Thymus (tissue), 11 donors: ENCODE measurements at regions not wholly inside any gene's neighbourhood (a gene's known extent, or its start where the extent isn't known, plus 50 kb on each side); places are given as distances from the start of the nearest gene placed in this dataset.
"Not testable (repeated sequence)": the region's sequence is repeated elsewhere in the genome, so short reads cannot be mapped to it uniquely, and the experiment has no call there.

Experiments used
- DNase-seq, 9 donors: peaks; one replicate each; pipeline ENCODE4 v3.0.0-alpha.2; 2013; ENCODE audit warnings: low spot score in 9 of 9, low read depth in 6 of 9, missing footprints in 1 of 9
- H3K27ac ChIP-seq, 2 donors: one replicate each; pipeline ENCODE4 v1.5.1; 2013; ENCODE audit warnings: control low read depth in 1 of 2, low read depth in 1 of 2, low read length in 1 of 2, mild to moderate bottlenecking in 1 of 2, moderate library complexity in 1 of 2
- H3K27me3 ChIP-seq, 2 donors: one replicate each; pipeline ENCODE4 v1.5.1; 2013; ENCODE audit warnings: low read length in 1 of 2; ENCODE audit not compliant: control insufficient read depth in 2 of 2, insufficient read depth in 1 of 2
- H3K36me3 ChIP-seq, 2 donors: one replicate each; pipeline ENCODE4 v1.5.1; 2013; ENCODE audit warnings: low read length in 1 of 2, mild to moderate bottlenecking in 1 of 2, moderate library complexity in 1 of 2; ENCODE audit not compliant: control insufficient read depth in 2 of 2, insufficient read depth in 2 of 2
- H3K4me1 ChIP-seq, 2 donors: one replicate each; pipeline ENCODE4 v1.5.1; 2013; ENCODE audit warnings: low read length in 2 of 2; ENCODE audit not compliant: control insufficient read depth in 2 of 2, insufficient read depth in 2 of 2
- H3K4me3 ChIP-seq, 2 donors: one replicate each; pipeline ENCODE4 v1.5.1; 2013; ENCODE audit warnings: low read length in 2 of 2, control low read depth in 1 of 2, mild to moderate bottlenecking in 1 of 2
- H3K9me3 ChIP-seq, 2 donors: one replicate each; pipeline ENCODE4 v1.5.1; 2013; ENCODE audit warnings: low read length in 1 of 2, mild to moderate bottlenecking in 1 of 2; ENCODE audit not compliant: control insufficient read depth in 2 of 2, insufficient read depth in 1 of 2
- WGBS: extraction: QIAGEN DNeasy Blood & Tissue Kit; methylation state at CpG from one replicate; pipeline ENCODE4 v1.1.7; 2013; 5-methylcytosine and 5-hydroxymethylcytosine counted together
- donor health status: healthy.

DNA sequence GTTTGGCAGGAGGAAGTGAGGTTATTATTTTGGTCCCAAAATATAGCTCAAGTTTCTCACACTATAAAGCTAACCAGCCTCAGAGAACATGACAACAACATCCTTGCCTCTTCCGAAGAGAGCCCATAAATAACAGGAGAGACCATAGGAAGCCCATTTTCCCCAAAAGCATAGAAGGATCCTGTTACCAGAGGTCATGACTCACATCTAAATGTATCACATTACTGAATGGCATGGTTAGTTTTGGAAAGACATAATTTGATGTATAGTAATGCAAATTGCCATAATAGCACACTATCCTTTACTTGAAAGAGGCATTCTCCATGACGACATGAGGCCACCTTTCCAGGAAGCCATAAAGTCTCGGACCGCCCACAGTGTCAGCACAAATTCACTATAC, 238.8 kb upstream of the GRIA3 start:
- H3K27ac ChIP-seq, result no peak overlapping the region
- H3K27me3 ChIP-seq, result no peaks in the 10 kb centered on the region
- H3K36me3 ChIP-seq, result no peaks in the 10 kb centered on the region
- 81% methylated on average over 4 of the region's 4 CpGs for WGBS
- H3K4me3 ChIP-seq, result no peak overlapping the region
- DNase-seq, result no peak
- H3K4me1 ChIP-seq, result no peaks in the 10 kb centered on the region
- H3K9me3 ChIP-seq, result no peaks in the 10 kb centered on the region

DNA sequence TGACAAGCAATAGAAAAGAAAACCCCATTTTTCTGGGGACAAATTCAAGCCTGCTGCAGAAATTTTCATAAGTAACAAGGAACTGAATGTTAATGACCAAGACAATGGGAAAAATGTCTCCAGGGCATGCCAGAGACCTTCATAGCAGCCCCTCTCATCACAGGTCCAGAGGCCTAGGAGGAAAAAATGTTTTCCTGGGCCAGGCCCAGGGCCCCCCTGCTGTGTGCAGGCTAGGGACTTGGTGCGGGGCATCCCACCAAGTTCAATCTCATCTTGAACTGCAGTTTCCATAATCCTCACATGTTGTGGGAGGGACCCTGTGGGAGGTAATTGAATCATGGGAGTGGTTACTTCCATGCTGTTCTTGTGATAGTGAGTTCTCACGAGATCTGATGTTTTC, 211.5 kb upstream of the GRIA3 start:
- Histone ChIP-seq H3K9me3 (peaks cover 0 to 3% of the 10 kb centered on the region in 2 donors), H3K4me1 (no peaks in the 10 kb centered on the region), H3K36me3 (no peaks in the 10 kb centered on the region), H3K4me3 (no peak overlapping the region), H3K27ac (no peak overlapping the region), H3K27me3 (no peaks in the 10 kb centered on the region)
- DNase-seq, result no peak
- 50% methylated on average over 2 of the region's 2 CpGs for WGBS

DNA sequence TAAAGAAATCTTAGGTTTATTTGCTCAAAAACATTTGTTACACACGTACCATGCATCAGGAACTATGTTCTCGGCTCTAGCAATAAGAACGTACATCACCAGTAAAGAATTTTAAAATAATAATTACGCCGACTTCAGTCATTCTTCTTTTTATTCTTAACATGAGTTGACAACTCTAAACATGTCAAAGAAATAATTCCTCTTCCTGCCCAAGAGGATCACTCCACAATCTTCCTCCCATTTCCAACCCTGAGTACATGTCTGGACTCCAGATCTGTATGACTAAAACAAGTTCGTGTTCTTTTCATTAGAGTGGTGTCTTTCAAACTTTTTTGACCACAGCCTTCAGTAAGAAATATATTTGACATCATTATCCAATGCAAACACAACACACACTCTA, 201.6 kb upstream of the GRIA3 start:
- H3K27me3 ChIP-seq, result no peaks in the 10 kb centered on the region
- no peak for DNase-seq
- H3K4me1 ChIP-seq, result no peaks in the 10 kb centered on the region
- H3K36me3 ChIP-seq, result no peaks in the 10 kb centered on the region
- 91% methylated on average over 6 of the region's 6 CpGs for WGBS
- no peaks in the 10 kb centered on the region for H3K9me3 ChIP-seq
- H3K4me3 ChIP-seq, result no peak overlapping the region
- no peak overlapping the region for H3K27ac ChIP-seq

DNA sequence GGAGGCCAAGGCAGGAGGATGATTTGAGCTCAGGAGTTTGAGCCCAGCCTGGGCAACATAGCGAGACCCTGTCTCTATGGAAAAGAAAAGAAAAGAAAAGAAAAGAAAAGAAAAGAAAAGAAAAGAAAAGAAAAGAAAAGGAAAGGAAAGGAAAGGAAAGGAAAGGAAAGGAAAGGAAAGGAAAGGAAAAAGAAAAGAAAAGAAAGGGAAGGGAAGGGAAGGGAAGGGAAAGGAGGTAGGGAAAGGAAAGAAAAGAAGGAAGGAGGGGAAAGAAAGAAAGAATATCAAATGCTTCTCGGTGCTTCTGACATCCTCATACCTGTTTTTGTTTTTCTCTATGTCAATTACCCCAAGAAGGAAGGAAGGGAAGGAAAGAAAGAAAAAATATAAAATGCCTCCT, 181.2 kb upstream of the GRIA3 start:
- H3K4me3 ChIP-seq, DNase-seq, H3K4me1 ChIP-seq, H3K27ac ChIP-seq, H3K9me3 ChIP-seq, H3K36me3 ChIP-seq, H3K27me3 ChIP-seq: not testable (repeated sequence)
- 93% methylated on average over 2 of the region's 2 CpGs for WGBS

DNA sequence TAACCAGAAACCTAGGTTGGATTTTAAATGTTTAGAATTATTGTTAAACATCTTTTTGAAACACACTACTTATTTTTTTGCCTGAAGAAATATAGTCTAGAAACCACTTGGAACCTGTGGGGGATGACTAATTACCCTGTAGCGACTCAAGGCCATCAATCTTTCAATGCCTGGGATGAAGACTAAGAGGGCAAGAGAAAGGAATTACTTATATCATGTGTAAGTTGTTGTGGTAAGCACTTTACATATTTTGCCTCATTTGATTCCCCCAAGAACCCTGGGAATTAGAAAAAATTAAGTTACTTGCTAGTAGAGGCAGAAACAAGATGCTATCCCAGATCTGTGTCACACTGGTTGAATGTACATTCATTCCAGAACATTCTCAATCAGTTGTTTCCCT, 170.9 kb upstream of the GRIA3 start:
- H3K4me1 ChIP-seq, result no peaks in the 10 kb centered on the region
- DNase-seq, result no peak
- 71% methylated on average over 1 of the region's 1 CpG for WGBS

DNA sequence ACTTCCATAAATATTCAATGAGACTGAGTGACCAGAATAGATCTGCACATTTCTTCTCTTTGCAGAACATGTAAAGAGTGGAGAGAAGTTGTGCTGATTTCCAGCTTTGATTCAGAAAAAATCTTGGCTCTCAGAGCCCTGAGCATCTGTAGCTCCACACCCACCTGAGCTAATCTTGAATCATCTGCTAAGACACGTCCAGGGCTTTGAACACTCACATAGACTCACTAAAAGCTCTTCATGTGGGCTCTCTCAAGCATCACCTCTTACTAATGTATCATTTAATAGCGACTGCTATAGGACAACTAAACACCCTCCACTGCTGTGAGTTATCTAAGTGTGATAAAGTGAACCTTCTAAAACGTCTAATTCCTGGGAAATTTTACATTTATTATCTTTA, 147.7 kb upstream of the GRIA3 start:
- DNase-seq, result no peak
- no peaks in the 10 kb centered on the region for H3K36me3 ChIP-seq
- 71% methylated on average over 3 of the region's 3 CpGs for WGBS
- H3K27me3 ChIP-seq, result no peaks in the 10 kb centered on the region
- no peak overlapping the region for H3K27ac ChIP-seq
- H3K9me3 ChIP-seq, result no peaks in the 10 kb centered on the region
- H3K4me3 ChIP-seq, result no peak overlapping the region
- no peaks in the 10 kb centered on the region for H3K4me1 ChIP-seq

More for the DNA sequence above, 170.9 kb upstream of the GRIA3 start:
- Histone ChIP-seq H3K9me3 (no peaks in the 10 kb centered on the region), H3K36me3 (no peaks in the 10 kb centered on the region), H3K27me3 (no peaks in the 10 kb centered on the region), H3K27ac (no peak overlapping the region), H3K4me3 (no peak overlapping the region)

DNA sequence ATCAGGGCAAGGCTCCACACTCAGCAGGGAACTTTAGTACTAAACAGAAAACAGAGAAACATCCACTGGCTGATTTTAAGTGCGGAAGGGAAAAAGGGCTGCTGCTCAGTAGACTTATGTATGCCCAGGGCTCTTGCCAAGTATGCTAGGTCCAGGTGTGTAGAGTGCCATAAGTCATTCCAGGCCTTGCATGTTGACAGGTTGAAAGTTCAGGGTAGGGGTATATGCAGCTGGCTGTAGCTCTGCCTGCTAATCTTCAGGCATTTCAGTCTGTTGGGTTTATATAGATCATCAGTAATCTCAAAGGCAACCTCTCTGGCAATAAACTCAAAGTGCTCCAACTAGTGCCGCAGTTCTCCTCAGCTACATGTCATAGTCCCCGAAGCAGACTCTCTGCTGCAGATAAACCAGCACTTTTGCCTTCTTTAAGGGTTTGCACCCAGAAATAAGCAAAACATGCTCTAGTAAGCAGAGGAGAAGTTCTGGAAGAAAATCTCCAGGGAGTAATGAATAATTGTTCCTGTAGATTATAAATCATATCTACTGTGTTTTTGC, 134.9 kb upstream of the GRIA3 start:
- H3K4me3 ChIP-seq, result no peak overlapping the region
- no peak for DNase-seq
- no peaks in the 10 kb centered on the region for H3K4me1 ChIP-seq
- no peaks in the 10 kb centered on the region for H3K27me3 ChIP-seq
- H3K36me3 ChIP-seq, result no peaks in the 10 kb centered on the region
- WGBS, result 96% methylated on average over 3 of the region's 3 CpGs
- H3K27ac ChIP-seq, result no peak overlapping the region
- H3K9me3 ChIP-seq, result no peaks in the 10 kb centered on the region

DNA sequence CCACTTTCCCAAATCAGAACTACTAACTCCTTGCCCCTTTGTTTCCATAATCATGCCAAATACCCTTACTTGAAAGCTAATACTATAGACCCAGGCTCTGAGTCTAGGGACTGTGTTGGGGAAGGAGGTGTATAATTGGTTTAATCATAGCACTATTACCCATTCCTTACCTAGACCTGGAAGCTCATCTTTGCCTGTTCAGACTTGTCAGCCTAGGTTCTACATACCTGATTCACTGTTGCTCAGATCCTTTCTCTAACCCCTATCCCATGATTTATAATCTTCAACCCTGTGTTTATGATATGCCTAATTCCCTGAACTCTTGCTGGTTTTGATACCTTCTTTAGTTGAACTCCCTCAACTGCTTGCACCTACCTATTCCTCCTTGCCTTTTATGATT, 123.1 kb upstream of the GRIA3 start:
- H3K4me3 ChIP-seq, result no peak overlapping the region
- no peak for DNase-seq
- no peaks in the 10 kb centered on the region for H3K27me3 ChIP-seq
- no peak overlapping the region for H3K27ac ChIP-seq
- H3K9me3 ChIP-seq, result no peaks in the 10 kb centered on the region
- no peaks in the 10 kb centered on the region for H3K36me3 ChIP-seq
- no peaks in the 10 kb centered on the region for H3K4me1 ChIP-seq

DNA sequence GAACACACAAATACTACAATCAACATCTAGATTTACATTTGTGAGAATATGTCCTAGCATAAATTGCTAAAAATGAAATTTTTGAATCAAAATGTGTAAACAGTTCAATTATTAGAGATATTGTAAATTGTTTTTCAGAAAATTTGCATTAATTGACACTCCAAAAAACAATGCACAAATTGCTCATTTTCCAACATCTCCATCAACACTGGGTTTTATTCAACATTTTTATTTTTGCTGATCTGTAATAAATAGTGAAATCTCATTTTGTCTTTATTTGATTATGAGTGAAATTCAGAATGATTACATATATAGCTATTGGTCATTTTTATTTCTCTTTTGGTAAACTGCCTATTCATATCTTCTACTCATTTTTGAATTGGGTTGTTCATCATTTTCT, 120.0 kb upstream of the GRIA3 start:
- Histone ChIP-seq H3K36me3 (no peaks in the 10 kb centered on the region), H3K9me3 (no peaks in the 10 kb centered on the region), H3K27ac (no peak overlapping the region), H3K4me1 (no peaks in the 10 kb centered on the region), H3K27me3 (no peaks in the 10 kb centered on the region), H3K4me3 (no peak overlapping the region)
- DNase-seq, result no peak
